ENCODE measurements at regions not wholly inside any gene's neighbourhood (a gene's known extent, or its start where the extent isn't known, plus 50 kb on each side); places are given as distances from the start of the nearest gene placed in this dataset.
A peak's percentile ranks its signal among the peaks of the same experiment; 100 is the strongest.
"Not testable (repeated sequence)": the region's sequence is repeated elsewhere in the genome, so short reads cannot be mapped to it uniquely, and the experiment has no call there.

- not testable (repeated sequence) for H3K9me3 ChIP-seq (ENCODE audit: control insufficient read depth in 2 of 2, insufficient read depth in 1 of 2, low read depth in 1 of 2, low read length in 1 of 2); FAIRE-seq; H3K27me3 ChIP-seq (ENCODE audit: control insufficient read depth in 3 of 3, insufficient read depth in 3 of 3, low read length in 3 of 3); H3K4me1 ChIP-seq (ENCODE audit: control insufficient read depth in 3 of 3, insufficient read depth in 2 of 3, low read depth in 1 of 3, low read length in 2 of 3); H3K27ac ChIP-seq (ENCODE audit: low read depth in 1 of 3, low read length in 2 of 3); DNase-seq; H3K36me3 ChIP-seq (ENCODE audit: control insufficient read depth in 3 of 3, insufficient read depth in 2 of 3, low read depth in 1 of 3, low read length in 3 of 3); H3K4me3 ChIP-seq (ENCODE audit: low read depth in 1 of 3, low read length in 3 of 3)
- 62 to 83% (median 68%) methylated on average over 10 of the region's 10 CpGs for WGBS, 3 donors
Measured at GRCh38 chr7:149674728-149675385, 98.5 kb downstream of the ZNF467 start.

DNA sequence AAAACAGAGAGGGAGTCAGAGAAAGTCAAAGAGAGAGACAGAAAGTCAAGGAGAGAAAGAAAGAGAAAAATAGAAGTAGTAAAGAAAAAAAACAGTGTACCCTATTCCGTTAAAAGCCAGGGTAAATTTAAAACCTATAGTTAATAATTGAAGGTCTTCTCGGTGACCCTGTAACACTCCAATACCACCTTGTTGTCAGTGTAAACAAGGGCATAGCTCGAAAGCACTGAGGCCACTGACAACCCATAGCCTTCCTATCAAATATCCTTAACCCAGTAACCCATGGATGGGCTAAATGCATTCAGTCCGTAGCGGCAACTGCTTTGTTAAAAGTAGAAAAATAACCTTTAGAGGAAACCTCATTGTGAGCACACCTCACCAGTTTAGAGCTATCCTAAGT, 100.4 kb downstream of the ZNF467 start:
- H3K4me1 ChIP-seq (ENCODE audit: control insufficient read depth in 3 of 3, insufficient read depth in 2 of 3, low read depth in 1 of 3, low read length in 2 of 3): no peaks in the 10 kb centered on the region
- FAIRE-seq (no peak), DNase-seq (no peak)
- H3K27ac ChIP-seq (ENCODE audit: low read depth in 1 of 3, low read length in 2 of 3): no peak overlapping the region
- H3K9me3 ChIP-seq (ENCODE audit: control insufficient read depth in 2 of 2, insufficient read depth in 1 of 2, low read depth in 1 of 2, low read length in 1 of 2): no peaks in the 10 kb centered on the region
- H3K36me3 ChIP-seq (ENCODE audit: control insufficient read depth in 3 of 3, insufficient read depth in 2 of 3, low read depth in 1 of 3, low read length in 3 of 3): no peaks in the 10 kb centered on the region
- WGBS, 3 donors: 23 to 60% (median 35%) methylated on average over 5 of the region's 5 CpGs
- peaks cover 0 to 7% (median 5%) of the 10 kb centered on the region in 3 donors for H3K27me3 ChIP-seq (ENCODE audit: control insufficient read depth in 3 of 3, insufficient read depth in 3 of 3, low read length in 3 of 3)
- no peak overlapping the region for H3K4me3 ChIP-seq (ENCODE audit: low read depth in 1 of 3, low read length in 3 of 3)

DNA sequence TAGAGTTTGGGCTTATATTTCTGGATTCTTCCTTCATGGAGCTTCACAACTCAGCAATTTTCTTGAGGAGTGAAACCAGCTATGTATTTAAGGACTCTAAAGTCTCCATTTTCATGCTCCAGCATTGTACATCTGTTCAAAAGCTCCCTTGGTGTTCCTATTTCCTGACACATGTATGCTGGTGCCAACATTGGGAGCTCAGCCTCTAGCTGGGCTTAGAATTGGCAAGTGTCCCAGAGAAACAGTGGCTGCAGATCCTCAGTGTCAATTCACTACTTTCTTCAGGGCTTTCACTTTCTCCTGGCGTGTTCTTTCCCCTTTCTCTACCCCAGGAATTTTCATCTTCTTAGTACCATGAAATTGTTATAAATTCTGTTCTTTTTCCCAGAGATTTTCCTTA, 103.1 kb downstream of the ZNF467 start:
- Histone ChIP-seq H3K27me3 (ENCODE audit: control insufficient read depth in 3 of 3, insufficient read depth in 3 of 3, low read length in 3 of 3) (peaks cover 0 to 7% (median 4%) of the 10 kb centered on the region in 3 donors), H3K4me3 (ENCODE audit: low read depth in 1 of 3, low read length in 3 of 3) (no peak overlapping the region), H3K4me1 (ENCODE audit: control insufficient read depth in 3 of 3, insufficient read depth in 2 of 3, low read depth in 1 of 3, low read length in 2 of 3) (no peaks in the 10 kb centered on the region), H3K9me3 (ENCODE audit: control insufficient read depth in 2 of 2, insufficient read depth in 1 of 2, low read depth in 1 of 2, low read length in 1 of 2) (no peaks in the 10 kb centered on the region), H3K36me3 (ENCODE audit: control insufficient read depth in 3 of 3, insufficient read depth in 2 of 3, low read depth in 1 of 3, low read length in 3 of 3) (no peaks in the 10 kb centered on the region), H3K27ac (ENCODE audit: low read depth in 1 of 3, low read length in 2 of 3) (no peak overlapping the region)
- DNase-seq (peak; percentile 2 to 7), FAIRE-seq (no peak)
- 0 to 10% (median 0%) methylated on average over 1 of the region's 1 CpG for WGBS, 3 donors

GRCh38 chr7:149669121-149669818, 104.1 kb downstream of the ZNF467 start:
- Histone ChIP-seq H3K4me3 (ENCODE audit: low read depth in 1 of 3, low read length in 3 of 3) (no peak overlapping the region), H3K36me3 (ENCODE audit: control insufficient read depth in 3 of 3, insufficient read depth in 2 of 3, low read depth in 1 of 3, low read length in 3 of 3) (no peaks in the 10 kb centered on the region), H3K4me1 (ENCODE audit: control insufficient read depth in 3 of 3, insufficient read depth in 2 of 3, low read depth in 1 of 3, low read length in 2 of 3) (no peaks in the 10 kb centered on the region), H3K27ac (ENCODE audit: low read depth in 1 of 3, low read length in 2 of 3) (no peak overlapping the region), H3K9me3 (ENCODE audit: control insufficient read depth in 2 of 2, insufficient read depth in 1 of 2, low read depth in 1 of 2, low read length in 1 of 2) (no peaks in the 10 kb centered on the region), H3K27me3 (ENCODE audit: control insufficient read depth in 3 of 3, insufficient read depth in 3 of 3, low read length in 3 of 3) (peaks cover 0 to 2% (median 2%) of the 10 kb centered on the region in 3 donors)
- DNase-seq (no peak), FAIRE-seq (peak; percentile 33)
- 36 to 40% (median 39%) methylated on average over 7 of the region's 7 CpGs for WGBS, 3 donors

GRCh38 chr7:149666360-149666945, 106.9 kb downstream of the ZNF467 start:
- Histone ChIP-seq H3K4me3 (ENCODE audit: low read depth in 1 of 3, low read length in 3 of 3) (no peak overlapping the region), H3K9me3 (ENCODE audit: control insufficient read depth in 2 of 2, insufficient read depth in 1 of 2, low read depth in 1 of 2, low read length in 1 of 2) (peaks cover 0 to 5% of the 10 kb centered on the region in 2 donors), H3K27ac (ENCODE audit: low read depth in 1 of 3, low read length in 2 of 3) (no peak overlapping the region), H3K27me3 (ENCODE audit: control insufficient read depth in 3 of 3, insufficient read depth in 3 of 3, low read length in 3 of 3) (peaks cover 0 to 6% (median 0%) of the 10 kb centered on the region in 3 donors), H3K36me3 (ENCODE audit: control insufficient read depth in 3 of 3, insufficient read depth in 2 of 3, low read depth in 1 of 3, low read length in 3 of 3) (no peaks in the 10 kb centered on the region), H3K4me1 (ENCODE audit: control insufficient read depth in 3 of 3, insufficient read depth in 2 of 3, low read depth in 1 of 3, low read length in 2 of 3) (no peaks in the 10 kb centered on the region)
- FAIRE-seq (no peak), DNase-seq (no peak)
- 27 to 84% (median 54%) methylated on average over 1 of the region's 1 CpG for WGBS, 3 donors

GRCh38 chr7:149665618-149666017, 107.8 kb downstream of the ZNF467 start:
- H3K4me1 ChIP-seq (ENCODE audit: control insufficient read depth in 3 of 3, insufficient read depth in 2 of 3, low read depth in 1 of 3, low read length in 2 of 3); FAIRE-seq; H3K27ac ChIP-seq (ENCODE audit: low read depth in 1 of 3, low read length in 2 of 3); H3K27me3 ChIP-seq (ENCODE audit: control insufficient read depth in 3 of 3, insufficient read depth in 3 of 3, low read length in 3 of 3); H3K9me3 ChIP-seq (ENCODE audit: control insufficient read depth in 2 of 2, insufficient read depth in 1 of 2, low read depth in 1 of 2, low read length in 1 of 2); H3K36me3 ChIP-seq (ENCODE audit: control insufficient read depth in 3 of 3, insufficient read depth in 2 of 3, low read depth in 1 of 3, low read length in 3 of 3); H3K4me3 ChIP-seq (ENCODE audit: low read depth in 1 of 3, low read length in 3 of 3); DNase-seq: not testable (repeated sequence)
- WGBS, 3 donors: 39 to 48% (median 44%) methylated on average over 2 of the region's 2 CpGs

DNA sequence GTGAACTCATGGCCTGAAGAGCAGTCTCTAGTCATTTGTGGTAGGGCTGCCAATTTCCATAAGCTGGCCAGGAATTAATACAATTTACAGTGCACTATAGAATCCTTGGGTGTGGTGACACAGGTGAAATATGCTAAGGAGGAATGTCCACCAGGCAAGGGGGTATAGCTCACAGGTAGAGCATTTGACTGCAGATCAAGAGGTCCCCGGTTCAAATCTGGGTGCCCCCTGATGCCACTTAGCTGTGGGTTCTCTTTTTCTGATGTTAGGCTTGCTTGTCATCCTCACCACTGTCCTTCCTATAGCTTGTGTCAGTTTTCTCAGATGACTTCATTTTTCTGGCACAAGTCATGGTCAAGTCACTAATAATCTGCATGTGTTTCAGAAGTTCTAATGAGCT, 108.7 kb downstream of the ZNF467 start:
- 59 to 86% (median 61%) methylated on average over 1 of the region's 1 CpG for WGBS, 3 donors
- no peak overlapping the region for H3K4me3 ChIP-seq (ENCODE audit: low read depth in 1 of 3, low read length in 3 of 3)

GRCh38 chr7:149664176-149664575, 109.2 kb downstream of the ZNF467 start:
- DNase-seq: no peak
- Histone ChIP-seq H3K4me3 (ENCODE audit: low read depth in 1 of 3, low read length in 3 of 3) (no peak overlapping the region), H3K4me1 (ENCODE audit: control insufficient read depth in 3 of 3, insufficient read depth in 2 of 3, low read depth in 1 of 3, low read length in 2 of 3) (no peaks in the 10 kb centered on the region), H3K27ac (ENCODE audit: low read depth in 1 of 3, low read length in 2 of 3) (no peak overlapping the region), H3K27me3 (ENCODE audit: control insufficient read depth in 3 of 3, insufficient read depth in 3 of 3, low read length in 3 of 3) (peaks cover 0 to 6% (median 0%) of the 10 kb centered on the region in 3 donors), H3K36me3 (ENCODE audit: control insufficient read depth in 3 of 3, insufficient read depth in 2 of 3, low read depth in 1 of 3, low read length in 3 of 3) (no peaks in the 10 kb centered on the region), H3K9me3 (ENCODE audit: control insufficient read depth in 2 of 2, insufficient read depth in 1 of 2, low read depth in 1 of 2, low read length in 1 of 2) (peaks cover 0 to 5% of the 10 kb centered on the region in 2 donors)
- no peak for FAIRE-seq
- WGBS, 3 donors: 69 to 79% (median 69%) methylated on average over 5 of the region's 5 CpGs

More for the DNA sequence above, 108.7 kb downstream of the ZNF467 start:
- DNase-seq (no peak), FAIRE-seq (no peak)
- H3K27me3 ChIP-seq (ENCODE audit: control insufficient read depth in 3 of 3, insufficient read depth in 3 of 3, low read length in 3 of 3): peaks cover 0 to 6% (median 0%) of the 10 kb centered on the region in 3 donors
- H3K9me3 ChIP-seq (ENCODE audit: control insufficient read depth in 2 of 2, insufficient read depth in 1 of 2, low read depth in 1 of 2, low read length in 1 of 2): peaks cover 0 to 5% of the 10 kb centered on the region in 2 donors
- H3K36me3 ChIP-seq (ENCODE audit: control insufficient read depth in 3 of 3, insufficient read depth in 2 of 3, low read depth in 1 of 3, low read length in 3 of 3): no peaks in the 10 kb centered on the region
- H3K4me1 ChIP-seq (ENCODE audit: control insufficient read depth in 3 of 3, insufficient read depth in 2 of 3, low read depth in 1 of 3, low read length in 2 of 3): no peaks in the 10 kb centered on the region
- no peak overlapping the region for H3K27ac ChIP-seq (ENCODE audit: low read depth in 1 of 3, low read length in 2 of 3)
